HL-60 (cell line): ENCODE measurements at regions not wholly inside any gene's neighbourhood (a gene's known extent, or its start where the extent isn't known, plus 50 kb on each side); places are given as distances from the start of the nearest gene placed in this dataset.
"Not testable (repeated sequence)": the region's sequence is repeated elsewhere in the genome, so short reads cannot be mapped to it uniquely, and the experiment has no call there.

Experiments used
- DNase-seq, 2 experiments: peaks; one replicate each; pipeline ENCODE4 v3.0.0-alpha.2; 2010 to 2020; ENCODE audit warnings: low read depth in 1 of 2, low spot score in 1 of 2
- H3K27ac ChIP-seq: fragments of 250-450 bp; sonication (Bioruptor Pico); replicated peaks from 2 replicates; pipeline ENCODE4 v1.5.1; 2020; ENCODE audit warnings: mild to moderate bottlenecking, moderate library complexity
- H3K27me3 ChIP-seq: fragments of 250-450 bp; sonication (Bioruptor Pico); 2 replicates; pipeline ENCODE4 v1.5.1; 2021; ENCODE audit warnings: mild to moderate bottlenecking, moderate library complexity; ENCODE audit not compliant: insufficient read depth, poor library complexity, severe bottlenecking
- H3K4me3 ChIP-seq: replicated peaks from 2 replicates; pipeline ENCODE4 v1.5.1; 2011; ENCODE audit warnings: mild to moderate bottlenecking, control low read depth, low read length; ENCODE audit not compliant: insufficient read depth
- GABPA ChIP-seq: IDR thresholded peaks from 2 replicates; pipeline ENCODE4 v1.6.1; 2012; ENCODE audit warnings: low read depth
- POLR2AphosphoS5 ChIP-seq: IDR thresholded peaks from 2 replicates; pipeline ENCODE4 v1.6.1; 2012; ENCODE audit warnings: low read depth
- SPI1 ChIP-seq: IDR thresholded peaks from 2 replicates; pipeline ENCODE4 v1.6.1; 2012; ENCODE audit warnings: low read depth, mild to moderate bottlenecking, borderline replicate concordance
- TF ChIP-seq, protein P1 (sequence below): IDR thresholded peaks from one replicate; pipeline ENCODE4 v1.5.1; 2011; ENCODE audit warnings: low read length, control low read depth, inconsistent platforms; ENCODE audit not compliant: insufficient read depth
- TF ChIP-seq, protein P2 (sequence below): IDR thresholded peaks from 2 replicates; pipeline ENCODE4 v1.6.1; 2012; ENCODE audit warnings: low read depth; ENCODE audit not compliant: insufficient replicate concordance

DNA sequence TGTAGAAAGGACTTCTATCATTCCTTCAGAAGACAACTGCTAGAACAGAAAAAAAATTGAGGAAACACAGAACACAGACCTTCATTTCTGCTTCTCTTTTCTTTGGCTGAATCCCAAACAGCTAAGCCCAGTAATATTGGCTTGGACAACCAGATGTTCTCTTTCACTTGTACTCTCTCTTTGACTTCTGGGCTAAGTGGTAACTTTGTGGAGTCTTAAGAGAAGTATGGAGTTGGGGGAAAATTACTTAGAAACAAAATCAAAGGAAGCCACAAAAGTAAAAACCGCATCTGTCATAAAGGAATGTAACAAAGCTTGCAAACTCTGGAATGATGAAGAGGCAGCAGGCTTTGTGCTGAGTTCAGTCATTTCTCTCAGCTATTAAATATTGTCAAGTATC lies 587.5 kb downstream of the CBLN4 start:
- DNase-seq, result no peak
- H3K27ac ChIP-seq, result no peak overlapping the region
- no peak for TF ChIP-seq POLR2AphosphoS5
- no peak for TF ChIP-seq SPI1
- no peak for TF ChIP-seq GABPA
- TF ChIP-seq, protein P1, sequence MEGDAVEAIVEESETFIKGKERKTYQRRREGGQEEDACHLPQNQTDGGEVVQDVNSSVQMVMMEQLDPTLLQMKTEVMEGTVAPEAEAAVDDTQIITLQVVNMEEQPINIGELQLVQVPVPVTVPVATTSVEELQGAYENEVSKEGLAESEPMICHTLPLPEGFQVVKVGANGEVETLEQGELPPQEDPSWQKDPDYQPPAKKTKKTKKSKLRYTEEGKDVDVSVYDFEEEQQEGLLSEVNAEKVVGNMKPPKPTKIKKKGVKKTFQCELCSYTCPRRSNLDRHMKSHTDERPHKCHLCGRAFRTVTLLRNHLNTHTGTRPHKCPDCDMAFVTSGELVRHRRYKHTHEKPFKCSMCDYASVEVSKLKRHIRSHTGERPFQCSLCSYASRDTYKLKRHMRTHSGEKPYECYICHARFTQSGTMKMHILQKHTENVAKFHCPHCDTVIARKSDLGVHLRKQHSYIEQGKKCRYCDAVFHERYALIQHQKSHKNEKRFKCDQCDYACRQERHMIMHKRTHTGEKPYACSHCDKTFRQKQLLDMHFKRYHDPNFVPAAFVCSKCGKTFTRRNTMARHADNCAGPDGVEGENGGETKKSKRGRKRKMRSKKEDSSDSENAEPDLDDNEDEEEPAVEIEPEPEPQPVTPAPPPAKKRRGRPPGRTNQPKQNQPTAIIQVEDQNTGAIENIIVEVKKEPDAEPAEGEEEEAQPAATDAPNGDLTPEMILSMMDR, result no peak
- TF ChIP-seq, protein P2, sequence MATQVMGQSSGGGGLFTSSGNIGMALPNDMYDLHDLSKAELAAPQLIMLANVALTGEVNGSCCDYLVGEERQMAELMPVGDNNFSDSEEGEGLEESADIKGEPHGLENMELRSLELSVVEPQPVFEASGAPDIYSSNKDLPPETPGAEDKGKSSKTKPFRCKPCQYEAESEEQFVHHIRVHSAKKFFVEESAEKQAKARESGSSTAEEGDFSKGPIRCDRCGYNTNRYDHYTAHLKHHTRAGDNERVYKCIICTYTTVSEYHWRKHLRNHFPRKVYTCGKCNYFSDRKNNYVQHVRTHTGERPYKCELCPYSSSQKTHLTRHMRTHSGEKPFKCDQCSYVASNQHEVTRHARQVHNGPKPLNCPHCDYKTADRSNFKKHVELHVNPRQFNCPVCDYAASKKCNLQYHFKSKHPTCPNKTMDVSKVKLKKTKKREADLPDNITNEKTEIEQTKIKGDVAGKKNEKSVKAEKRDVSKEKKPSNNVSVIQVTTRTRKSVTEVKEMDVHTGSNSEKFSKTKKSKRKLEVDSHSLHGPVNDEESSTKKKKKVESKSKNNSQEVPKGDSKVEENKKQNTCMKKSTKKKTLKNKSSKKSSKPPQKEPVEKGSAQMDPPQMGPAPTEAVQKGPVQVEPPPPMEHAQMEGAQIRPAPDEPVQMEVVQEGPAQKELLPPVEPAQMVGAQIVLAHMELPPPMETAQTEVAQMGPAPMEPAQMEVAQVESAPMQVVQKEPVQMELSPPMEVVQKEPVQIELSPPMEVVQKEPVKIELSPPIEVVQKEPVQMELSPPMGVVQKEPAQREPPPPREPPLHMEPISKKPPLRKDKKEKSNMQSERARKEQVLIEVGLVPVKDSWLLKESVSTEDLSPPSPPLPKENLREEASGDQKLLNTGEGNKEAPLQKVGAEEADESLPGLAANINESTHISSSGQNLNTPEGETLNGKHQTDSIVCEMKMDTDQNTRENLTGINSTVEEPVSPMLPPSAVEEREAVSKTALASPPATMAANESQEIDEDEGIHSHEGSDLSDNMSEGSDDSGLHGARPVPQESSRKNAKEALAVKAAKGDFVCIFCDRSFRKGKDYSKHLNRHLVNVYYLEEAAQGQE, result no peak

DNA sequence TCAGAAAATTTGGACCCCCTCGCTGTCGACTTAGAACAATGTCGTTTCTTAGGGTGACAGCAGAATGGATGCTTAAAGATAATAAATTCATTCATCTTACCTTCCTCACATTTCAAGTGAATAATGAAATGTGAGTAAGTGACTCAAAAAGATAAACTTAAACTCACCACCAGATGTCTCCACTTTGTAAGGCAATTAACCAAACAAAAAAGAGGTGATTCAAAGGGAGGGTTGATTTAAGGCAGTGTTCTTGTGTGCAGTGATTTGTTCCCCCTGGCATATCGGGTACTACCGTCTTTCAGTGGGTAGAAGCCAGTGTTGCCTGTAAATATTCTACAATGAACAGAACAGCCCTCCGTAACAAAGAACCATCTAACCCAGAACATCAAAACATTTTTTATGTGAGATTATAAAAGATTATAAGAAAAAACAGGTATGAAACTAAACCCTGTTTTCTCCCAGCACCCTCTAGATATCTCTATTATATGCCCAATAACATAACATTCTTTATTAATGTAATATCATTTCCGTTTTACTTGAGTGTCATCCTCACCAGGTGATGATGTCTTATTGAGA lies 589.7 kb downstream of the CBLN4 start:
- Histone ChIP-seq H3K27ac (no peak overlapping the region), H3K4me3 (no peak overlapping the region), H3K27me3 (no peaks in the 10 kb centered on the region)
- TF ChIP-seq, protein P2, result no peak
- TF ChIP-seq, protein P1, result no peak
- no peak for TF ChIP-seq GABPA
- TF ChIP-seq POLR2AphosphoS5, result no peak
- no peak for TF ChIP-seq SPI1
- no peak for DNase-seq

More for the DNA sequence above, 587.5 kb downstream of the CBLN4 start:
- Histone ChIP-seq H3K4me3 (no peak overlapping the region), H3K27me3 (no peaks in the 10 kb centered on the region)

DNA sequence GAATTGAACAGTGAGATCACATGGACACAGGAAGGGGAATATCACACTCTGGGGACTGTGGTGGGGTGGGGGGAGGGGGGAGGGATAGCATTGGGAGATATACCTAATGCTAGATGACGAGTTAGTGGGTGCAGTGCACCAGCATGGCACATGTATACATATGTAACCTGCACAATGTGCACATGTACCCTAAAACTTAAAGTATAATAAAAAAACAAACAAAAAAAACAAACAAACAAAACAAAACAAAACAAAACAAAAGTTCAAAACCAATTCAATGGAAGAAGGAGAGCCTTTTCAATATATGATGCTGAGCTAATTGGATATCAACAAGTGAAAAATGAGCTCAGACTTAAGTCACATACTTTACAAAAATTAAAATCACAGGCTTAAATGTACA lies 592.8 kb downstream of the CBLN4 start:
- not testable (repeated sequence) for H3K27ac ChIP-seq, H3K4me3 ChIP-seq, DNase-seq

DNA sequence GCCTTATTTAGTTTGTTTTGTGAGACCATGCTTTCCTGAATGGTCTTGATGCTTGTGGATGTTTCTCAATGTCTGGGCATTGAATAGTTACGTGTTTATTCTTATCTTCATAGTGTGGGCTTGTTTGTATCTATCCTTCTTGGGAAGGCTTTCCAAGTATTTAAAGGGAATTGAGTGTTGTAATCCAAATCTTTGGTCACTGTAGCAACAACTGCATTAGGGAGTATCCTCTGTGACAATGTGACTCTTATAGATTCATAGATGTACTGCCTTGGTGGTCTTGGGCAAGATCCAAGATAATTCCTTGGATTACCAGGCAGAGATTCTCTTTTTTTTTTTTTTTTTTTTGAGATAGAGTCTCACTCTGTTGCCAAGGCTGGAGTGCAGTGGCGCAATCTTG lies 598.4 kb downstream of the CBLN4 start:
- Histone ChIP-seq H3K27me3 (no peaks in the 10 kb centered on the region), H3K4me3 (no peak overlapping the region), H3K27ac (no peak overlapping the region)
- DNase-seq, result no peak
- TF ChIP-seq, protein P2, result no peak
- TF ChIP-seq, protein P1, result no peak
- no peak for TF ChIP-seq POLR2AphosphoS5
- no peak for TF ChIP-seq SPI1

More for the DNA sequence above, 592.8 kb downstream of the CBLN4 start:
- H3K27me3 ChIP-seq, result not testable (repeated sequence)
